IMR-90 (cell line): ENCODE measurements at regions not wholly inside any gene's neighbourhood (a gene's known extent, or its start where the extent isn't known, plus 50 kb on each side); places are given as distances from the start of the nearest gene placed in this dataset.

Experiments
- ATAC-seq: fragments of 200-7000 bp; cut with Tn5 transposase; 2 replicates; pipeline ENCODE4 v1.9.1; 2020; ENCODE audit warnings: low read depth, mild to moderate bottlenecking, moderate library complexity
- BruUV-seq: library from RNA; stranded (reverse); fragments of 400-500 nt; replicated peaks from 2 replicates; lab custom pipeline; 2021; lab: Mats Ljungman, UMichigan
- CTCF ChIA-PET: fragments of 300-600 bp; formaldehyde crosslinking; extraction: SDS; loops from one replicate; lab custom pipeline; 2021; ENCODE audit warnings: antibody characterized with exemption; lab: Yijun Ruan, JAX
- POLR2A ChIA-PET: fragments of 300-600 bp; sonication (Branson Sonifier 250); formaldehyde crosslinking; loops from one replicate; lab custom pipeline; 2022; ENCODE audit warnings: antibody characterized with exemption; ENCODE audit not compliant: unreplicated experiment; lab: Charles Lee
- DNase-seq: peaks from one replicate; pipeline ENCODE4 v3.0.0; 2013
- H2AFZ ChIP-seq: replicated peaks from 2 replicates; pipeline ENCODE3; 2013; ENCODE audit warnings: low read length, mild to moderate bottlenecking; ENCODE audit not compliant: poor library complexity
- H2AK5ac ChIP-seq: 2 replicates; pipeline ENCODE4 v1.6.1; 2013; ENCODE audit warnings: low read depth, low read length, inconsistent platforms
- H2AK9ac ChIP-seq: replicated peaks from 2 replicates; pipeline ENCODE3; 2013; ENCODE audit warnings: mild to moderate bottlenecking, low read depth, low read length, moderate library complexity; ENCODE audit not compliant: poor library complexity
- H2BK120ac ChIP-seq: 2 replicates; pipeline ENCODE4 v1.6.1; 2013; ENCODE audit warnings: low read depth, low read length, inconsistent platforms
- H2BK15ac ChIP-seq: 3 replicates; pipeline ENCODE4 v1.6.1; 2013; ENCODE audit warnings: low read depth, low read length, inconsistent platforms
- H2BK20ac ChIP-seq: 2 replicates; pipeline ENCODE4 v1.6.1; 2013; ENCODE audit warnings: low read depth, mild to moderate bottlenecking, inconsistent platforms, low read length, moderate library complexity
- H2BK5ac ChIP-seq: 2 replicates; pipeline ENCODE4 v1.6.1; 2013; ENCODE audit warnings: mild to moderate bottlenecking, low read depth, low read length, inconsistent platforms; ENCODE audit not compliant: poor library complexity, severe bottlenecking
- H3K14ac ChIP-seq: replicated peaks from 2 replicates; pipeline ENCODE4 v1.6.1; 2013; ENCODE audit warnings: low read depth, low read length, inconsistent platforms
- H3K18ac ChIP-seq: 2 replicates; pipeline ENCODE4 v1.6.1; 2013; ENCODE audit warnings: low read depth, low read length, control low read depth
- H3K23ac ChIP-seq: 2 replicates; pipeline ENCODE4 v1.6.1; 2013; ENCODE audit warnings: low read depth, low read length, inconsistent platforms
- H3K27ac ChIP-seq: 2 replicates; pipeline ENCODE4 v1.5.1; 2013; ENCODE audit warnings: mild to moderate bottlenecking, control low read depth, low read length; ENCODE audit not compliant: insufficient read depth
- H3K27me3 ChIP-seq: 2 replicates; pipeline ENCODE4 v1.6.1; 2013; ENCODE audit warnings: low read length; ENCODE audit not compliant: control insufficient read depth, insufficient read depth
- H3K36me3 ChIP-seq: 2 replicates; pipeline ENCODE4 v1.6.1; 2013; ENCODE audit warnings: low read length, mixed read lengths; ENCODE audit not compliant: control insufficient read depth, insufficient read depth
- H3K4ac ChIP-seq: 2 replicates; pipeline ENCODE4 v1.6.1; 2013; ENCODE audit warnings: low read depth, low read length, inconsistent platforms
- H3K4me1 ChIP-seq: 2 replicates; pipeline ENCODE4 v1.6.1; 2013; ENCODE audit warnings: low read length, mixed read lengths; ENCODE audit not compliant: control insufficient read depth, insufficient read depth
- H3K4me2 ChIP-seq: 2 replicates; pipeline ENCODE4 v1.6.1; 2013; ENCODE audit warnings: low read depth, mild to moderate bottlenecking, control low read depth, low read length, moderate library complexity
- H3K4me3 ChIP-seq: 2 replicates; pipeline ENCODE4 v1.5.1; 2013; ENCODE audit warnings: low read depth, mild to moderate bottlenecking, control low read depth, low read length, moderate library complexity; ENCODE audit not compliant: insufficient read depth
- H3K56ac ChIP-seq: 2 replicates; pipeline ENCODE4 v1.6.1; 2013; ENCODE audit warnings: low read length, inconsistent platforms; ENCODE audit not compliant: insufficient read depth; ENCODE audit errors: extremely low read depth
- H3K79me1 ChIP-seq, 2 experiments: 2 replicates each; pipeline ENCODE4 v1.6.1; 2013; ENCODE audit warnings: low read length in 2 of 2, inconsistent platforms in 1 of 2, low read depth in 1 of 2
- H3K9ac ChIP-seq: 2 replicates; pipeline ENCODE4 v1.6.1; 2013; ENCODE audit warnings: low read depth, low read length, control low read depth
- H3K9me1 ChIP-seq: 2 replicates; pipeline ENCODE4 v1.6.1; 2013; ENCODE audit warnings: low read length, inconsistent platforms; ENCODE audit not compliant: insufficient read depth
- H3K9me3 ChIP-seq: 2 replicates; pipeline ENCODE4 v1.6.1; 2013; ENCODE audit warnings: low read length; ENCODE audit not compliant: control insufficient read depth, insufficient read depth
- H4K20me1 ChIP-seq: 2 replicates; pipeline ENCODE4 v1.6.1; 2013; ENCODE audit warnings: low read length, inconsistent platforms; ENCODE audit not compliant: insufficient read depth
- H4K5ac ChIP-seq: 2 replicates; pipeline ENCODE4 v1.6.1; 2013; ENCODE audit warnings: mild to moderate bottlenecking, low read depth, low read length, control low read depth
- H4K8ac ChIP-seq, 2 experiments: 2 replicates each; pipeline ENCODE4 v1.6.1; 2013; ENCODE audit warnings: low read depth in 2 of 2, low read length in 2 of 2, control low read depth in 1 of 2, inconsistent platforms in 1 of 2
- H4K91ac ChIP-seq: 2 replicates; pipeline ENCODE4 v1.6.1; 2013; ENCODE audit warnings: low read depth, low read length, inconsistent platforms; ENCODE audit not compliant: insufficient read depth
- BHLHE40 ChIP-seq: fragments of 150-350 bp; IDR thresholded peaks from 2 replicates; pipeline ENCODE4 v1.6.1; 2016; ENCODE audit warnings: mild to moderate bottlenecking, low read depth, low read length
- CEBPB ChIP-seq: IDR thresholded peaks from 2 replicates; pipeline ENCODE4 v1.6.1; 2012; ENCODE audit warnings: low read depth, low read length, improper control_type of control experiment
- CHD1 ChIP-seq: IDR thresholded peaks from 2 replicates; pipeline ENCODE4 v1.6.1; 2012; ENCODE audit warnings: low read depth, low read length, improper control_type of control experiment
- FOS ChIP-seq: fragments of 150-350 bp; IDR thresholded peaks from 2 replicates; pipeline ENCODE4 v1.6.1; 2016; ENCODE audit warnings: low read depth, low read length
- MAFK ChIP-seq: IDR thresholded peaks from 2 replicates; pipeline ENCODE4 v1.6.1; 2012; ENCODE audit warnings: low read depth, low read length, improper control_type of control experiment
- MAZ ChIP-seq: IDR thresholded peaks from 2 replicates; pipeline ENCODE4 v1.6.1; 2012; ENCODE audit warnings: low read depth, mild to moderate bottlenecking, low read length, improper control_type of control experiment, moderate library complexity, borderline replicate concordance
- MXI1 ChIP-seq: IDR thresholded peaks from 2 replicates; pipeline ENCODE4 v1.6.1; 2012; ENCODE audit warnings: low read depth, mild to moderate bottlenecking, low read length, moderate library complexity, borderline replicate concordance
- NFE2L2 ChIP-seq: fragments of 150-350 bp; IDR thresholded peaks from 2 replicates; pipeline ENCODE4 v1.6.1; 2016; ENCODE audit warnings: low read depth, mild to moderate bottlenecking, low read length
- POLR2A ChIP-seq: IDR thresholded peaks from 2 replicates; pipeline ENCODE4 v1.6.1; 2012; ENCODE audit warnings: mild to moderate bottlenecking, low read depth, low read length
- RAD21 ChIP-seq: IDR thresholded peaks from 2 replicates; pipeline ENCODE4 v1.6.1; 2012; ENCODE audit warnings: low read length, improper control_type of control experiment
- RCOR1 ChIP-seq: IDR thresholded peaks from 2 replicates; pipeline ENCODE4 v1.6.1; 2012; ENCODE audit warnings: mild to moderate bottlenecking, low read length, improper control_type of control experiment; ENCODE audit not compliant: insufficient replicate concordance
- RFX5 ChIP-seq: IDR thresholded peaks from 2 replicates; pipeline ENCODE4 v1.8.0; 2012; ENCODE audit warnings: low read depth, mild to moderate bottlenecking, low read length, moderate library complexity
- SMC3 ChIP-seq: fragments of 150-350 bp; IDR thresholded peaks from 2 replicates; pipeline ENCODE4 v1.6.1; 2016; ENCODE audit warnings: low read depth, mild to moderate bottlenecking, antibody characterized with exemption, low read length, moderate library complexity
- dilution Hi-C: fragments of 300-500 bp; cut with HindIII; formaldehyde crosslinking; loops from one replicate; pipeline ENCODE4 v1.14.3; 2018; ENCODE audit warnings: low sequenced_read_pairs; ENCODE audit not compliant: unreplicated experiment
- in situ Hi-C: fragments of 300-500 bp; cut with MboI; formaldehyde crosslinking; loops from 3 replicates; pipeline ENCODE4 v1.14.3; 2019; ENCODE audit warnings: low sequenced_read_pairs, inconsistent platforms, mixed read lengths
- intact Hi-C: fragments of 100-400 bp; cut with micrococcal nuclease; formaldehyde crosslinking; loops from 2 replicates; pipeline ENCODE4 v1.10.0; 2022
- TF ChIP-seq, protein P1 (sequence below): fragments of 150-350 bp; IDR thresholded peaks from 2 replicates; pipeline ENCODE4 v1.6.1; 2016; ENCODE audit warnings: low read depth, mild to moderate bottlenecking, low read length, moderate library complexity, borderline replicate concordance
- TF ChIP-seq, protein P2 (sequence below): fragments of 150-350 bp; IDR thresholded peaks from 2 replicates; pipeline ENCODE4 v1.6.1; 2017; ENCODE audit warnings: mild to moderate bottlenecking, antibody characterized with exemption, low read length, low read depth
- TF ChIP-seq, protein P3 (sequence below): conservative IDR thresholded peaks from 2 replicates; pipeline ENCODE4 v1.5.1; 2012; ENCODE audit warnings: mild to moderate bottlenecking, low read depth, low read length, improper control_type of control experiment

DNA sequence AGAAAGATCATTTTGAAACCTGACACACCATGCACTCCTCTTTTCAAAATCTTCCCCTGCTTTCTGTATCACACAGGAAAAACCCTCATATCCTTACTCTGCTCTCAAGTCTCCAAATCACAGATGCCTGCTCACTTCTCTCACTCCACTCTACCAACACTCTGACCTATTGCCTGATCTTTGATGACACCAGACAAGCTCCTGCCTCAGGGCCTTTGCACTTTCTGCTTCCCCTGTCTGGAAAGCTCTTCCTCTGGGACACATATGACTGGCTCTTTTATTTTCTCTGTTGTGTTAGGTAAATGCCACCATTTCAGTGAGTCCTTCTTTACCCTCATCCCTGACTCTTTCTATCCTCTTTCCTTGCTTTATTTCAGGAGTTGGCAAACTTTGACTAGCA, 1300.7 kb upstream of the ZEB2 start:
- Histone ChIP-seq H3K23ac (no peak overlapping the region), H3K9me1 (no peaks in the 10 kb centered on the region), H3K36me3 (no peaks in the 10 kb centered on the region), H4K5ac (no peak overlapping the region), H3K27ac (no peak overlapping the region), H2BK120ac (no peak overlapping the region), H3K79me1 (no peaks in the 10 kb centered on the region), H3K9me3 (no peaks in the 10 kb centered on the region), H2BK20ac (no peak overlapping the region), H2AK9ac (no peak overlapping the region), H4K8ac (no peak overlapping the region), H2BK5ac (no peak overlapping the region), H2AFZ (no peak overlapping the region), H3K27me3 (no peaks in the 10 kb centered on the region), H2AK5ac (no peak overlapping the region), H3K4me1 (no peaks in the 10 kb centered on the region), H3K4ac (no peak overlapping the region), H3K14ac (no peak overlapping the region), H3K4me2 (no peak overlapping the region), H3K56ac (no peak overlapping the region), H4K20me1 (no peaks in the 10 kb centered on the region), H3K9ac (no peak overlapping the region), H2BK15ac (no peak overlapping the region), H4K91ac (no peak overlapping the region), H3K18ac (no peak overlapping the region), H3K4me3 (no peak overlapping the region)
- POLR2A ChIA-PET, result no interaction called here
- intact Hi-C loops, result no loop called here
- dilution Hi-C loops, result no loop called here
- TF ChIP-seq CEBPB (no peak), MXI1 (no peak), MAZ (no peak), RCOR1 (no peak), CHD1 (no peak), SMC3 (no peak), BHLHE40 (no peak), RFX5 (no peak), FOS (no peak), POLR2A (no peak), RAD21 (no peak), NFE2L2 (no peak), MAFK (no peak)
- TF ChIP-seq, protein P1, sequence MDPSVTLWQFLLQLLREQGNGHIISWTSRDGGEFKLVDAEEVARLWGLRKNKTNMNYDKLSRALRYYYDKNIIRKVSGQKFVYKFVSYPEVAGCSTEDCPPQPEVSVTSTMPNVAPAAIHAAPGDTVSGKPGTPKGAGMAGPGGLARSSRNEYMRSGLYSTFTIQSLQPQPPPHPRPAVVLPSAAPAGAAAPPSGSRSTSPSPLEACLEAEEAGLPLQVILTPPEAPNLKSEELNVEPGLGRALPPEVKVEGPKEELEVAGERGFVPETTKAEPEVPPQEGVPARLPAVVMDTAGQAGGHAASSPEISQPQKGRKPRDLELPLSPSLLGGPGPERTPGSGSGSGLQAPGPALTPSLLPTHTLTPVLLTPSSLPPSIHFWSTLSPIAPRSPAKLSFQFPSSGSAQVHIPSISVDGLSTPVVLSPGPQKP, result no peak
- TF ChIP-seq, protein P2, sequence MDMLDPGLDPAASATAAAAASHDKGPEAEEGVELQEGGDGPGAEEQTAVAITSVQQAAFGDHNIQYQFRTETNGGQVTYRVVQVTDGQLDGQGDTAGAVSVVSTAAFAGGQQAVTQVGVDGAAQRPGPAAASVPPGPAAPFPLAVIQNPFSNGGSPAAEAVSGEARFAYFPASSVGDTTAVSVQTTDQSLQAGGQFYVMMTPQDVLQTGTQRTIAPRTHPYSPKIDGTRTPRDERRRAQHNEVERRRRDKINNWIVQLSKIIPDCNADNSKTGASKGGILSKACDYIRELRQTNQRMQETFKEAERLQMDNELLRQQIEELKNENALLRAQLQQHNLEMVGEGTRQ, result no peak
- TF ChIP-seq, protein P3, sequence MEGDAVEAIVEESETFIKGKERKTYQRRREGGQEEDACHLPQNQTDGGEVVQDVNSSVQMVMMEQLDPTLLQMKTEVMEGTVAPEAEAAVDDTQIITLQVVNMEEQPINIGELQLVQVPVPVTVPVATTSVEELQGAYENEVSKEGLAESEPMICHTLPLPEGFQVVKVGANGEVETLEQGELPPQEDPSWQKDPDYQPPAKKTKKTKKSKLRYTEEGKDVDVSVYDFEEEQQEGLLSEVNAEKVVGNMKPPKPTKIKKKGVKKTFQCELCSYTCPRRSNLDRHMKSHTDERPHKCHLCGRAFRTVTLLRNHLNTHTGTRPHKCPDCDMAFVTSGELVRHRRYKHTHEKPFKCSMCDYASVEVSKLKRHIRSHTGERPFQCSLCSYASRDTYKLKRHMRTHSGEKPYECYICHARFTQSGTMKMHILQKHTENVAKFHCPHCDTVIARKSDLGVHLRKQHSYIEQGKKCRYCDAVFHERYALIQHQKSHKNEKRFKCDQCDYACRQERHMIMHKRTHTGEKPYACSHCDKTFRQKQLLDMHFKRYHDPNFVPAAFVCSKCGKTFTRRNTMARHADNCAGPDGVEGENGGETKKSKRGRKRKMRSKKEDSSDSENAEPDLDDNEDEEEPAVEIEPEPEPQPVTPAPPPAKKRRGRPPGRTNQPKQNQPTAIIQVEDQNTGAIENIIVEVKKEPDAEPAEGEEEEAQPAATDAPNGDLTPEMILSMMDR, result no peak
- CTCF ChIA-PET, result no interaction called here
- no peak for DNase-seq
- ATAC-seq, result no peak
- in situ Hi-C loops, result no loop called here
- no TSS peak for BruUV-seq
